ENCODE measurements at regions not wholly inside any gene's neighbourhood (a gene's known extent, or its start where the extent isn't known, plus 50 kb on each side); places are given as distances from the start of the nearest gene placed in this dataset.
A peak's percentile ranks its signal among the peaks of the same experiment; 100 is the strongest.
"Not testable (repeated sequence)": the region's sequence is repeated elsewhere in the genome, so short reads cannot be mapped to it uniquely, and the experiment has no call there.

DNA sequence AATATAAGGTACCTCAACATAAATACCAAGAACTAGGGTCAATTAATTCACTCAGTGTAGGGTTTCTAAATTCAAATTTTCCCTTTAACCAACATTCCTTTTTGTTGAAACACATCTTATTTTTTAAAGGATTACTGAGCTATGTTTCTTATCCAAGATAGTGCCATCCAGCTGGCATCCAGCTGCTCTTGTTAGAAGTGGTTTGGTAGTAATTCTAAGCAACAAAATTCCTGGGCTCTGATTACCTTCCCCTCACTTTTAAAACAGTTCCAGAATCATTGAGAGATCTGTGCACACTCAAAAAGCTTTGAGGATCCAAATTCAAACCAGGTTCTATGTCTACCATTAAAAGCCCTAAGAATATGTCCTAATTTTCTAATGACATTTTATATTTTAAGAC, 583.7 kb downstream of the TRIML1 start:
- TF ChIP-seq, protein P1, sequence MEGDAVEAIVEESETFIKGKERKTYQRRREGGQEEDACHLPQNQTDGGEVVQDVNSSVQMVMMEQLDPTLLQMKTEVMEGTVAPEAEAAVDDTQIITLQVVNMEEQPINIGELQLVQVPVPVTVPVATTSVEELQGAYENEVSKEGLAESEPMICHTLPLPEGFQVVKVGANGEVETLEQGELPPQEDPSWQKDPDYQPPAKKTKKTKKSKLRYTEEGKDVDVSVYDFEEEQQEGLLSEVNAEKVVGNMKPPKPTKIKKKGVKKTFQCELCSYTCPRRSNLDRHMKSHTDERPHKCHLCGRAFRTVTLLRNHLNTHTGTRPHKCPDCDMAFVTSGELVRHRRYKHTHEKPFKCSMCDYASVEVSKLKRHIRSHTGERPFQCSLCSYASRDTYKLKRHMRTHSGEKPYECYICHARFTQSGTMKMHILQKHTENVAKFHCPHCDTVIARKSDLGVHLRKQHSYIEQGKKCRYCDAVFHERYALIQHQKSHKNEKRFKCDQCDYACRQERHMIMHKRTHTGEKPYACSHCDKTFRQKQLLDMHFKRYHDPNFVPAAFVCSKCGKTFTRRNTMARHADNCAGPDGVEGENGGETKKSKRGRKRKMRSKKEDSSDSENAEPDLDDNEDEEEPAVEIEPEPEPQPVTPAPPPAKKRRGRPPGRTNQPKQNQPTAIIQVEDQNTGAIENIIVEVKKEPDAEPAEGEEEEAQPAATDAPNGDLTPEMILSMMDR (IDR thresholded peaks at IDR 0.05; ENCODE audit: insufficient read depth, low read depth, low read length), result no peak
- no peak overlapping the region for H3K4me3 ChIP-seq (ENCODE audit: low read depth, low read length)
- DNase-seq (ENCODE audit: low read depth), result no peak

DNA sequence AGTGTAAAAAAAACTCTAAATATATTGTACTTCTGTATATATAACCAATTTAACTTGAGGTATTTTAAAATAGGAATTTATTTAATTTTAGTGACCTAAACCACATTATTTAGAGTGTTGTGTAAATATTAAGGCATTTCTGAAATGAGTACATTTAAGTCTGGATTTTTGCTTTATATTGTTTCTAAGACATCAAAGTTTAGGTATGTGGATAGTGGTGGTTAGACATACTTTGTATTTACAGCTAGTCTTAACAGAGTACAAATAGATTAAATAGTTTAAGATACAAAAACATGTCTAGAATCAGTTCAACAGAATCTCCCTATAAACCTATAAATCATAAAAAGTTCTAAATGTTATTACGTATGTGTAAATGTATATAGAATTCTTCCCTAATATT, 588.5 kb downstream of the TRIML1 start:
- DNase-seq (ENCODE audit: low read depth), result no peak
- TF ChIP-seq, protein P1 (IDR thresholded peaks at IDR 0.05; ENCODE audit: insufficient read depth, low read depth, low read length), result no peak
- H3K4me3 ChIP-seq (ENCODE audit: low read depth, low read length), result no peak overlapping the region

- DNase-seq (ENCODE audit: low read depth), result no peak
- H3K4me3 ChIP-seq (ENCODE audit: low read depth, low read length), result no peak overlapping the region
- TF ChIP-seq, protein P1 (IDR thresholded peaks at IDR 0.05; ENCODE audit: insufficient read depth, low read depth, low read length), result no peak
These were observed 589.1 kb downstream of the TRIML1 start for GRCh38 chr4:188728359-188728758.

- TF ChIP-seq, protein P1 (IDR thresholded peaks at IDR 0.05; ENCODE audit: insufficient read depth, low read depth, low read length), result no peak
- no peak overlapping the region for H3K4me3 ChIP-seq (ENCODE audit: low read depth, low read length)
- DNase-seq (ENCODE audit: low read depth), result no peak
These were observed 592.9 kb downstream of the TRIML1 start for GRCh38 chr4:188732131-188732530.

DNA sequence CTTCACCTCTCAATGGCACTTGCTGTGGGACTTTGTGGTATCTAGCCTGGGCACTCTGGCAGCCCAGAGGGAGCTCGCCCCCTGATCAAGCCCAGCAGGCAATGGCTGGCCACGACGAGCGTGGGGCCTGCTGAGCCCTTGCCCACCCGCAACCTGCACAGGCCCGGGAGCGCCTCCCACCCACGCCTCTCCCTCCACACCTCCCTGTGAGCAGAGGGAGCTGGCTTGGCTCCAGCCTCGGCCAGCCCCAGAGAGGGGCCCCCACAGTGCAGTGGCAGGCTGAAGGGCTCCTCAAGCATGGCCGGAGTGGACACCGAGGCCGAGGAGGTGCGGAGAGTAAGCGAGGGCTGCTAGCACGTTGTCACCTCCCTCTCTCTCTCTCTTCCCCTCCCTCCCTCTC, 595.8 kb downstream of the TRIML1 start:
- DNase-seq (ENCODE audit: low read depth), result no peak
- TF ChIP-seq, protein P1 (IDR thresholded peaks at IDR 0.05; ENCODE audit: insufficient read depth, low read depth, low read length), result no peak
- H3K4me3 ChIP-seq (ENCODE audit: low read depth, low read length), result no peak overlapping the region

GRCh38 chr4:188737251-188738002, 598.2 kb downstream of the TRIML1 start:
- H3K4me3 ChIP-seq (ENCODE audit: low read depth, low read length), result no peak overlapping the region
- TF ChIP-seq, protein P1 (IDR thresholded peaks at IDR 0.05; ENCODE audit: insufficient read depth, low read depth, low read length), result no peak
- no peak for DNase-seq (ENCODE audit: low read depth)

DNA sequence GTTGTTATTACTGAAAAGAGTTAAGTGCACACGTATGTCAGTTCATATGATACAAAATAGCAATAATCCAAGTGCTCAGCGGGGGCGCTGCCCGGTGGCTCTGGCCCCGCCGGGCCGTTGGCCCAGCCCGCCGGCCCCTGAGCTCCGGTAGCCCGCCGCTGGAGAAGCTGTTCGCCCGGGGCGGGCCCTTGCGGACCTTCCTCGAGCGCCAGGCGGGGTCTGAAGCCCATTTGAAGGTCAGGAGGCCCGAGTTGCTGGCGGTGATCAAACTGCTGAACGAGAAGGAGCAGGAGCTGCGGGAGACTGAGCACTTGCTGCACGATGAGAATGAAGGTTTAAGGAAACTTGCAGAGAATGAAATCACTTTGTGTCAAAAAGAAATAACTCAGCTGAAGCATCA, 599.0 kb downstream of the TRIML1 start:
- peak; percentile 17 for DNase-seq (ENCODE audit: low read depth)
- TF ChIP-seq, protein P1 (IDR thresholded peaks at IDR 0.05; ENCODE audit: insufficient read depth, low read depth, low read length), result peak; percentile 21
- H3K4me3 ChIP-seq (ENCODE audit: low read depth, low read length), result peak overlapping the region; percentile 59

- DNase-seq (ENCODE audit: low read depth); H3K4me3 ChIP-seq (ENCODE audit: low read depth, low read length): not testable (repeated sequence)
These were observed 600.9 kb downstream of the TRIML1 start for GRCh38 chr4:188740172-188740571.

- H3K4me3 ChIP-seq (ENCODE audit: low read depth, low read length); DNase-seq (ENCODE audit: low read depth): not testable (repeated sequence)
These were observed 601.5 kb downstream of the TRIML1 start for GRCh38 chr4:188740791-188741190.
